ENCODE measurements at regions not wholly inside any gene's neighbourhood (a gene's known extent, or its start where the extent isn't known, plus 50 kb on each side); places are given as distances from the start of the nearest gene placed in this dataset.

DNA sequence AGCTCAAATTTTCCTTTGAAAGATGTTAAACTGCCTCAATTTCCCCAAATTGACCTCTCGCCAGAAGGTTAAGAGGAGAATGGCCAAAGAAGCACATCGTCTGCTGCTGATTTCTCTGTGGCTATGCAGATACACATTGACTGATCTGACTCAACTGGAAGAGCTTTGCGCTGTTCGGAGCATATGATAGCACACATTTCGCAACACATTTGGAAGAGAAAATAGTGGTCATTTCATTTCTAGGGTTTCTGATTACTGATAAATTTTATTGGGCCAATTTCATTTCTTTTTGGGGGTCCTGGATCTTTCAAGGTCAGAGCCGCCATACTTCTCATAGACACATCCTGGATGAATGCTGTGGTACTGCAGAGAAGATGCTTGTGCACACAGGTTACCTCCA, 138.5 kb downstream of the TMEM200C start:
- H3K27ac Mint-ChIP-seq: no peak overlapping the region
- peaks cover 7% of the 10 kb centered on the region for H3K27me3 Mint-ChIP-seq
- H3K4me3 Mint-ChIP-seq: no peak overlapping the region
- ChIA-PET CTCF (no interaction called here), POLR2A (no interaction called here)
- no peak for DNase-seq
- no peaks in the 10 kb centered on the region for H3K36me3 Mint-ChIP-seq
- intact Hi-C loops (cut with micrococcal nuclease): no loop called here
- H3K4me1 Mint-ChIP-seq (ENCODE audit: low read depth): no peaks in the 10 kb centered on the region
- H3K9me3 Mint-ChIP-seq: no peaks in the 10 kb centered on the region

DNA sequence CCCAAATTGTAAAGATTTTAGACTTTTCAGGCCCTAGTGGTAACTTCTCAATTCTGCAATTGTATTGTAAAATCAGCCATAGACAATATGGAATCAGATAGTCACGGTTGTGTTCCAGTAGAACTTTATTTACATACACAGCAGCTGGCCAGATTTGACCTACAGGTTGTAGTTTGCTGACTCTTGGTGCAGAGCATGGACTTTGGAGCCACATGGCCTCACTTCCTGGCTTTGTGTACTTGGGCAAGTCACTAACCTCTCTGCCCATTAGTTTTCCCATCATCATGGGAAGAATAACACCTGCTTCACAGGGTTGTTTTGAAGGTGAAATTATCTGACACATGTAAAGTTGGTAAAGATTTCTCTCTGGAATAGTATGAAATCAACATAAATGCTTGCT, 147.6 kb downstream of the TMEM200C start:
- ChIA-PET POLR2A (no interaction called here), CTCF (no interaction called here)
- H3K27ac Mint-ChIP-seq: no peak overlapping the region
- no peak for DNase-seq
- intact Hi-C loops (cut with micrococcal nuclease): no loop called here
- H3K4me3 Mint-ChIP-seq: no peak overlapping the region
- H3K27me3 Mint-ChIP-seq: no peaks in the 10 kb centered on the region
- H3K4me1 Mint-ChIP-seq (ENCODE audit: low read depth): no peaks in the 10 kb centered on the region
- H3K9me3 Mint-ChIP-seq: no peaks in the 10 kb centered on the region
- no peaks in the 10 kb centered on the region for H3K36me3 Mint-ChIP-seq

DNA sequence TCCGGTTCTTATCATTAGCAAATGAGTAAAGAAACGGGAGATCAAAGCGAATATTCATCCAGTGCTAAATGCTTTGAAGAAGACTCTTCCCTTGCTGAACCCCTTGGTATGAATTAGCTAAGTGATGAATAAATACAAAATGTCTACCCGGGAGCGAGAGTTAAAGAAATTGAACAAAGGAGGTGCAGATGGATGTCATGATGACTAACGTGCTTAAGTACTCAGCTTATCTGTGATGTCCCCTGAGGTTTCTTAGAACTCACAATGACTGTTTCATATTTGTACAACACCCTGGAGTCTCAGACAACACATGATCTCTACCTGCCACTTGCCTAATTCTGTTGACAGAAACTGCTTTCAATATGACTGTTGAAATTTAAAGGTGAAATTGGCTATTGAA, 148.5 kb downstream of the TMEM200C start:
- CTCF ChIA-PET: no interaction called here
- no peak overlapping the region for H3K27ac Mint-ChIP-seq
- H3K4me1 Mint-ChIP-seq (ENCODE audit: low read depth): no peaks in the 10 kb centered on the region
- no peak overlapping the region for H3K4me3 Mint-ChIP-seq
- no peaks in the 10 kb centered on the region for H3K27me3 Mint-ChIP-seq
- DNase-seq: no peak
- H3K36me3 Mint-ChIP-seq: no peaks in the 10 kb centered on the region
- intact Hi-C loops (cut with micrococcal nuclease): no loop called here
- POLR2A ChIA-PET: no interaction called here
- H3K9me3 Mint-ChIP-seq: no peaks in the 10 kb centered on the region

DNA sequence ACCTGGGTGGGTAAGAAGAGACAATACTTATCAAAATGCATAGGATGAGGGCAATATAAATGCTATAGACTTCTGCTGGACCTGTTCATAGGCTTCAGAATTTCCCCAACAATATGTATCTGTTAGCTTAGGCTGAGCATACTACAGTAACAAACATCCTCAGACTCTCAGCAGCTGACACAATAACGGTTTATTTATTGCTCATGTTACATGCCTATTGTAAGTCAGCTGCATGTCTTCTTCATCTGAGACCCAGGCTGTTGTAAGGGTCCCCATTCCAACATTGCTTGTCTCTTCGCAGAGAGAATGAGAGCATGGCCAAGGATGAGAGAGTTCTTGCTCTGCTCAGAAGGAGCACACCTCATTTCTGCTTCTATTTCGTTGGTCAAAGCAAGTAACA, 150.7 kb downstream of the TMEM200C start:
- Mint-ChIP-seq H3K27ac (no peak overlapping the region), H3K9me3 (no peaks in the 10 kb centered on the region), H3K4me3 (no peak overlapping the region), H3K36me3 (no peaks in the 10 kb centered on the region), H3K4me1 (ENCODE audit: low read depth) (no peaks in the 10 kb centered on the region), H3K27me3 (no peaks in the 10 kb centered on the region)
- POLR2A ChIA-PET: no interaction called here
- DNase-seq: no peak
- intact Hi-C loops (cut with micrococcal nuclease): no loop called here
- CTCF ChIA-PET: no interaction called here

DNA sequence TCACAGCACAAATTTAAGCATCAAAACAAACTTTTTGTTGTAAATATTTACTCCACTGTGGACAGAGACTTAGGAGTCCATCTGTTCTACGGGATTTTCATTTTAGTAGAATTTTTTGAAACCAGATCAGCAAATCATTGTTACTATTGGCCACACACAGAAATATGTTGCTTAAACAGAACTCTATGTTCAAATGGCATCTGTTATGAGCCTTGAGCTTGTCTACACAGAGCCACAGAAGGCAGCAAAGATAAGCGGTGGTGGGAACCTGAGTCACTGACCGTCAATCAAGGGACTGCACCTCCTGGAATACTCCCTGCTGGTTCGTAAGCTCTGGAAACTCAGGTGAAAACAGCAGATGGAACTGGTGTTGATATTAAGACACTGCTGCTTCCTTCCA, 156.8 kb downstream of the TMEM200C start:
- Mint-ChIP-seq H3K4me3 (no peak overlapping the region), H3K9me3 (no peaks in the 10 kb centered on the region), H3K36me3 (no peaks in the 10 kb centered on the region), H3K27ac (no peak overlapping the region), H3K4me1 (ENCODE audit: low read depth) (no peaks in the 10 kb centered on the region), H3K27me3 (no peaks in the 10 kb centered on the region)
- DNase-seq: no peak
- ChIA-PET CTCF (no interaction called here), POLR2A (no interaction called here)
- intact Hi-C loops (cut with micrococcal nuclease): no loop called here

DNA sequence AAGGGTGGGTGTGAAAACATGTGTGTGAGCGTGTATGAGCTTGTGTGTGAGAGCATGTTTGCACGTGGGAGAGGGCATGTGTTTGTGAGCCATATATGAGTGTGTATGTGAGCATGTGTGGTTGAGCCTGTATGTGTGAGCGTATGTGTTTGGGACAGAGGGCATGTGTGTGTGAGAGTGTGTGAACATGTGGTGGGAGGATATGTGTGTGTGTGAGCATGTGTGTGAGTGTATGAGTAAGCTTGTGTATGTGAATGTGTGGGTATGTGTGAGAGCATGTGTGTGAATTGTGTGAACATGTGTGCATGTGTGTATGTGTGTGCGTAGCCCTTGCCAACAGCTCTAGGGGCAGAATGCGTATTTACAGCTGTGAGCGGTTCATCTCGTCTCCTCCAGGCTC, 163.0 kb downstream of the TMEM200C start:
- intact Hi-C loops (cut with micrococcal nuclease): no loop called here
- H3K4me1 Mint-ChIP-seq (ENCODE audit: low read depth): no peaks in the 10 kb centered on the region
- no peak for DNase-seq
- H3K4me3 Mint-ChIP-seq: no peak overlapping the region
- CTCF ChIA-PET: no interaction called here
- no peaks in the 10 kb centered on the region for H3K9me3 Mint-ChIP-seq
- H3K36me3 Mint-ChIP-seq: no peaks in the 10 kb centered on the region
- no peak overlapping the region for H3K27ac Mint-ChIP-seq
- H3K27me3 Mint-ChIP-seq: no peaks in the 10 kb centered on the region
- POLR2A ChIA-PET: no interaction called here

DNA sequence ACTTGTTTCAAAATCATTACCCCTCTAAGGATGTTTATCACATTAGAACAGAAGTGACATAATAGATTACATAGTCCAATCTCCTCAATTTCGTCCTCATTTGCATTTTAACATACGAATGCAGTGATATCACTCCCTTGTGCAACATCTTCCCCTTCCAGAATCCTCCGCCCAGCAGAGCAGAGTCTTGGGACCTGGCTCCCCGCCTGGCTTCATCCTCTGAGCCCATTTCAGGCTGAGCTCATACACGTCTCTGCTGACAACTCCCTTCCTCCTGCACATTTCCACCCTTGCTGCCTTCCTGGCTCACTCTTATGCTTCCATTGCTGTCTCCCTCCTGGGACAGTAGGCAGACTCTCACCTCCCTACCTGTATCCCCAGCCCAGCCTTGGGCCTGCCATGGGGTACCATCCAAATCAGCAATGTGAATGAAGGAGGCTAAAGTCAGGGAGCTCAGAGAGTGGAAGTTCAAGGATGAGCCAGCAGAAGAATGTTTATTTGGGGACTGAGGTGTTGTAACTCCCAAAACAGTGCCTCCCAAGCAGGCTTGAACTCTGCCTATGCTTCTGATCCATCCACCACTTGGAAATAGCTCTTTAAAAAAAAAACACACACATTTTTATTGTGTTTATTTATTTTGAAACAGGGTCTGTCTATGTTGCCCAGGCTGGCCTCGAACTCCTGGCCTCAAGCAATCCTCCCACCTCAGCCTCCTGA, 165.2 kb downstream of the TMEM200C start:
- no peak overlapping the region for H3K27ac Mint-ChIP-seq

DNA sequence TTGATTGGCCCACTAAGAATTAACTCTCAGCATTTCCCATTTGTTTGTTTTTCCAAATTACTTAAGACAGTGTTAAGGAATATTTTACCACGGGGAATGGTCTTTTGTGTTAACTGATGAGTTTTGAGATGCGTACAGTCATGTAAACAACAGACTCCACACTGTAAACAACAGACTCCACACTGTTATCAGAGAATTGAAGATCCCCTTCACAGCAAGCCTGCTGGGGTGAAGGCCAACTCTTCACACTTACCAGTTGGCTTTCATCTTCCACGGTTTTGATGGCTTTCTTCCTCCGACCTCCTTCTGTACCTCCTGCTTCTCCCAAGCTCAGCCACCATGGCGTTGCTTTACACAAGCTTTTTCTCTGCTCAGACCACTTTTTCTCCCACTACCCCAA, 166.8 kb downstream of the TMEM200C start:
- intact Hi-C loops (cut with micrococcal nuclease): no loop called here
- Mint-ChIP-seq H3K27ac (no peak overlapping the region), H3K4me1 (ENCODE audit: low read depth) (no peaks in the 10 kb centered on the region), H3K4me3 (no peak overlapping the region), H3K27me3 (no peaks in the 10 kb centered on the region), H3K36me3 (no peaks in the 10 kb centered on the region), H3K9me3 (no peaks in the 10 kb centered on the region)
- DNase-seq: no peak
- POLR2A ChIA-PET: no interaction called here
- CTCF ChIA-PET: interaction anchor here (0.6 kb wide), 1 partner anchor 138 kb away, joined by 3 read pairs; no protein-coding TSS in a partner anchor

More for the DNA sequence above, 165.2 kb downstream of the TMEM200C start:
- H3K4me3 Mint-ChIP-seq: no peak overlapping the region
- intact Hi-C loops (cut with micrococcal nuclease): no loop called here
- no peak for DNase-seq
- H3K9me3 Mint-ChIP-seq: no peaks in the 10 kb centered on the region
- CTCF ChIA-PET: no interaction called here
- no peaks in the 10 kb centered on the region for H3K27me3 Mint-ChIP-seq
- H3K36me3 Mint-ChIP-seq: no peaks in the 10 kb centered on the region
- H3K4me1 Mint-ChIP-seq (ENCODE audit: low read depth): no peaks in the 10 kb centered on the region
- POLR2A ChIA-PET: no interaction called here

DNA sequence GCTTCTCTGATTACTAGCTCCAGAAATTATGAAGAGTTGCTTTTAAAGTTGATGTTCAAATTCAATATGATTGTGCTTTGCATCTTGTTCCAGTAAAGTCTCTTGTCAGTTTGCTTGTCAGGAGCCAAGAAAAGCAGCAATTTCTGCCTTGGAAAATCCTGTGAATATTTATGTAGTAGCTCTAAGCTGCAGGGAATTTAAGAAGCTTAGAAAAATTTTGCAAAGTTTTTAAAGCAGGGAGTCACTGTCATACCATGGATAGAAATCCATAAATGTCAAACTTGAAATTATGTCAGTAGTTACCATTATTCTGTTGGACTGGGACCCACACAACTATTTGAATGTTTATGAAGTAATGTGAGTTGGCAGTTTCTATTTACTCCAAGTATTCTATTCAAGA, 169.3 kb downstream of the TMEM200C start:
- no peak for DNase-seq
- Mint-ChIP-seq H3K27ac (no peak overlapping the region), H3K9me3 (no peaks in the 10 kb centered on the region), H3K36me3 (no peaks in the 10 kb centered on the region), H3K4me1 (ENCODE audit: low read depth) (no peaks in the 10 kb centered on the region), H3K4me3 (no peak overlapping the region), H3K27me3 (no peaks in the 10 kb centered on the region)
- intact Hi-C loops (cut with micrococcal nuclease): no loop called here
- POLR2A ChIA-PET: no interaction called here
- CTCF ChIA-PET: no interaction called here

DNA sequence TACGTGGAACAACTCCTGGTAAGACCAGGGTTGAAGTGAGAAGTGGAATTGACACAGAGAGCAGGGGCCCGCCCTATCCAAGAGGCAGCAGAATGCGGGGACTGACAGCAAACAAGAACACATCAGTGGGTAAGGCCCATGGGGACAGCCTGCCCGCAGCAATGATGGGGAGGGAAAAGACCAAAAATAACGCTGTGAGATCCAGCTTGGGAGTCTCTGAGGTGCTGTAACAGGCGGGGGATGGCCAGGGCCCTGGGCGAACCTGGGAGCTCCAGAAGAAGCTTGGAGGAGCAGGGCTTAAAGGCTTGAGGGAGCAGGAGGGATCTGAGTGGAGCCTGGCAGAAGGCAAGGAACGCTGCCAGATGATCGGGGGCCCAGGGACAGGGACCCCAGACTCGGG, 173.4 kb downstream of the TMEM200C start:
- Mint-ChIP-seq H3K27ac (no peak overlapping the region), H3K27me3 (peaks cover 2% of the 10 kb centered on the region), H3K4me1 (ENCODE audit: low read depth) (no peaks in the 10 kb centered on the region), H3K4me3 (no peak overlapping the region), H3K36me3 (no peaks in the 10 kb centered on the region), H3K9me3 (no peaks in the 10 kb centered on the region)
- DNase-seq: no peak
- intact Hi-C loops (cut with micrococcal nuclease): no loop called here
- POLR2A ChIA-PET: no interaction called here
- CTCF ChIA-PET: no interaction called here

DNA sequence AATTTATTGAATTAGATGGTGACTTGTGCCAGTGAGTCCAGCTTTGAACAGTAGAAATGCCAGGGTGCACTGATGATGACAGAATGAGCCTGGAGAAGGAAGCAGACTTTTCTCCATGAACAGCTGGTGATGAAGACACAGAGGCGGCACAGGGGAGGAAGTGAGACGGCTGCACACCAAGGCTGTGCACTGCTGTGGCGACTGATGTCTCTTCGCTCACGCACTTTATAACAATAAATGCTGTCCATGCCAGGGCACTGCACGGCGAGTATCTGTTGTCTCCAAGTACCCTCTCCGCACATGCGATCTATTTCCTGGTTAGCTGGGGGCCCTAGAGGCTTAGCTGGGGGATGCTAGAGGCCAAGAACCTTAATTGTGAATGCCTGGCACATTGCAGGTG, 175.2 kb downstream of the TMEM200C start:
- H3K9me3 Mint-ChIP-seq: no peaks in the 10 kb centered on the region
- H3K4me3 Mint-ChIP-seq: no peak overlapping the region
- peaks cover 2% of the 10 kb centered on the region for H3K27me3 Mint-ChIP-seq
- ChIA-PET POLR2A (no interaction called here), CTCF (no interaction called here)
- intact Hi-C loops (cut with micrococcal nuclease): no loop called here
- no peak for DNase-seq
- H3K4me1 Mint-ChIP-seq (ENCODE audit: low read depth): no peaks in the 10 kb centered on the region
- H3K36me3 Mint-ChIP-seq: no peaks in the 10 kb centered on the region
- H3K27ac Mint-ChIP-seq: no peak overlapping the region

DNA sequence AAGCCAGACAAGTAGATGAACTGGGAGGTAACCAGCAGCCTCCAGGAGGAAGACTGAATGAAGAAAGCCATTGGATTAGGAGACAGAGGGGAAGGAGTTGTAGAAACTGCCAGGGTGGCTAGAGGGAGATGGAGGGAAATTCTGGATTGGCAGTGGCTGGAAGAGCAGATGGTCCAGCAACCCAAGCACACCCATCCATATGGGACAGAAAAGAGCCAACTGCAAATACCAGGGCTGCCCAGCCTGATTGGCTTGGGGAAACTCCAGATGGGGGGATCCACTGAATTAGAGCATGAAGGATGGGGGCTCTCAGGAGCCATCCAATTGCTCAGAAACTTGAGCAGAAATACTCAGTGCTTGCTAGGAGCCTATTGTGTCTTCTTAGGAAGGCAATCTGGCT, 173.5 kb upstream of the EPB41L3 start:
- DNase-seq: no peak
- H3K4me3 Mint-ChIP-seq: no peak overlapping the region
- H3K36me3 Mint-ChIP-seq: no peaks in the 10 kb centered on the region
- ChIA-PET POLR2A (no interaction called here), CTCF (no interaction called here)
- peaks cover 2% of the 10 kb centered on the region for H3K27me3 Mint-ChIP-seq
- H3K27ac Mint-ChIP-seq: no peak overlapping the region
- intact Hi-C loops (cut with micrococcal nuclease): no loop called here
- no peaks in the 10 kb centered on the region for H3K4me1 Mint-ChIP-seq (ENCODE audit: low read depth)
- no peaks in the 10 kb centered on the region for H3K9me3 Mint-ChIP-seq

DNA sequence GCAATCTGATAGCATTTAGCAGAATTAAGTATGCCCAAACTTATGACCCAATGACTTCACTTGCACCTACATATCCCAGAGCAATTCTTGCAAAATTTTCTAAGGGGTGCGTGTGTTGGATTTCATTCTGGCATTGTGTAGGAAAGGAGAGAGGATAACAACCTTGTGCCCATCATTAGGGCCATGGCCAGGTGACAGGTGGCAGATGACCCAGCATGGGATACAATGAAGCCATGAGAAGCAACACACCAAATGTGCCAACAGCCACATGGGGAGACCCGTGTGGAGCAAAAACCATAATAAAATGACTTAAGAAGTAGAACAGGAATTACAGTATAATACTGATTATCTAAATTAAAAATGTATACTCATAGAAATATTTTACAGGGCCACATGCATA, 166.9 kb upstream of the EPB41L3 start:
- Mint-ChIP-seq H3K27me3 (peaks cover 1% of the 10 kb centered on the region), H3K36me3 (no peaks in the 10 kb centered on the region), H3K9me3 (no peaks in the 10 kb centered on the region), H3K4me1 (ENCODE audit: low read depth) (no peaks in the 10 kb centered on the region), H3K4me3 (no peak overlapping the region), H3K27ac (no peak overlapping the region)
- CTCF ChIA-PET: no interaction called here
- no peak for DNase-seq
- POLR2A ChIA-PET: no interaction called here
- intact Hi-C loops (cut with micrococcal nuclease): no loop called here

DNA sequence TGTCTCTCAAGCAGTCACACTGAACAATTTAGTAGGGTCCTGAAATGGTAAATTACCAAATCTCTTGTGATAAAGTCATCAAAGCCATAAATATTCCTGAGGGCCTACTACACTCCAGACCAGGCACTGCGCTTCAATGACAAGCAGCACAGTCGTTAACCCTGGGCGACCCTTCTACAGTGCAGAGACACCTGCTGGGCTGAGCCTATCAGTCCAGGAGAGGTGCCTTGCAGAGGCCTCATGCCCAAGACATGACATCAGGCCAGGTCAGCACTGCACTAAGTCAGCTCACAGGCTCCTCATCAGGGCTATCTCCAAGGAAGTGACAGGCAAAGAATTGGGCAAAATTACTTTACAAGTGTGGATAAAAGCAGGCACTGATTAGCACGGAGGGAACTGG, 166.4 kb upstream of the EPB41L3 start:
- Mint-ChIP-seq H3K27me3 (peaks cover 1% of the 10 kb centered on the region), H3K27ac (no peak overlapping the region), H3K4me3 (no peak overlapping the region), H3K36me3 (no peaks in the 10 kb centered on the region), H3K4me1 (ENCODE audit: low read depth) (no peaks in the 10 kb centered on the region), H3K9me3 (no peaks in the 10 kb centered on the region)
- POLR2A ChIA-PET: no interaction called here
- no peak for DNase-seq
- CTCF ChIA-PET: no interaction called here
- intact Hi-C loops (cut with micrococcal nuclease): no loop called here
